ENCODE measurements at regions not wholly inside any gene's neighbourhood (a gene's known extent, or its start where the extent isn't known, plus 50 kb on each side); places are given as distances from the start of the nearest gene placed in this dataset.

DNA sequence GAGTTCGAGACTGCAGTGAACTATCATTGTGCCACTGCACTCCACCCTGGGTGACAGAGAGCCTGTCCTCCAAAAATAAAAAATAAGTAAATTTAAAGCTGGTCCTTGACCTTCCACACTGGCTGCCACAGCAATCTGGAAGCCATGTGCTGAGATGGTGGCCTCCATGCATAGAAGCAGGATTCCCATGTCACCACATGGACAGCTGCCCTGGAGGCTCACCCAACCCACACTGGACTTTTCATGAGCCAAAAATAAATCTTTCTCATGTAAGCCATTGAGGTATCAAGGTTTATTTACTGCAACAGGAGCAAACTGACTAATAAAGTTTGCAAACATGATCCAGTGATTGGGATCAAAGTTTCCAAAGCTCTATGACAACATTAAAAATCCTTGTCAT is 88.5 kb downstream of the SETD4 start:
- no peak overlapping the region for H3K4me2 ChIP-seq (ENCODE audit: low read depth, low read length)
- H3K9me2 ChIP-seq (replicated peaks; ENCODE audit: insufficient read depth, low read length) = no peaks in the 10 kb centered on the region
- H4K20me1 ChIP-seq (ENCODE audit: insufficient read depth, low read length) = no peaks in the 10 kb centered on the region
- no peak overlapping the region for H3K27ac ChIP-seq (ENCODE audit: low read length)
- no peaks in the 10 kb centered on the region for H3K27me3 ChIP-seq (replicated peaks; ENCODE audit: insufficient read depth, low read length)
- peaks cover 16% of the 10 kb centered on the region for H3F3A ChIP-seq (ENCODE audit: insufficient read depth, low read length)
- no peaks in the 10 kb centered on the region for H3K36me3 ChIP-seq (replicated peaks; ENCODE audit: insufficient read depth, low read length)
- peaks cover 24% of the 10 kb centered on the region for H3K4me1 ChIP-seq (ENCODE audit: low read length)
- H3K4me3 ChIP-seq (ENCODE audit: low read length) = no peak overlapping the region
- no peak for DNase-seq
- no peaks in the 10 kb centered on the region for H3K9me3 ChIP-seq (replicated peaks; ENCODE audit: insufficient read depth, low read length)
- no peak for TF ChIP-seq CTCF (IDR thresholded peaks at IDR 0.05; ENCODE audit: low read length)
- no peak for TF ChIP-seq EZH2 (optimal IDR thresholded peaks at IDR 0.05; ENCODE audit: low read depth, low read length)
- TF ChIP-seq EZH2phosphoT487 (IDR thresholded peaks at IDR 0.05; ENCODE audit: low read length) = no peak
- no peaks in the 10 kb centered on the region for H3K79me2 ChIP-seq (ENCODE audit: low read length)
- no peak overlapping the region for H3K9ac ChIP-seq (ENCODE audit: low read length)
- no peak overlapping the region for H2AFZ ChIP-seq (ENCODE audit: low read length)

GRCh38 chr21:35969281-35969680 is 91.0 kb downstream of the SETD4 start:
- no peaks in the 10 kb centered on the region for H3K9me2 ChIP-seq (replicated peaks; ENCODE audit: insufficient read depth, low read length)
- H2AFZ ChIP-seq (ENCODE audit: low read length) = 0 out of 2 replicates have a peak overlapping the region, but pooled peaks have one; percentile 4
- TF ChIP-seq EZH2 (optimal IDR thresholded peaks at IDR 0.05; ENCODE audit: low read depth, low read length) (no peak), EZH2phosphoT487 (IDR thresholded peaks at IDR 0.05; ENCODE audit: low read length) (no peak), CTCF (IDR thresholded peaks at IDR 0.05; ENCODE audit: low read length) (no peak)
- no peaks in the 10 kb centered on the region for H4K20me1 ChIP-seq (ENCODE audit: insufficient read depth, low read length)
- 0 out of 2 replicates have a peak overlapping the region, but pooled peaks have one; percentile 9 for H3K4me3 ChIP-seq (ENCODE audit: low read length)
- H3K9me3 ChIP-seq (replicated peaks; ENCODE audit: insufficient read depth, low read length) = no peaks in the 10 kb centered on the region
- peak overlapping the region; percentile 74; the same call in 1 of the 2 replicates for H3K27ac ChIP-seq (ENCODE audit: low read length)
- no peaks in the 10 kb centered on the region for H3K27me3 ChIP-seq (replicated peaks; ENCODE audit: insufficient read depth, low read length)
- peak overlapping the region; percentile 54 for H3K4me2 ChIP-seq (ENCODE audit: low read depth, low read length)
- H3K4me1 ChIP-seq (ENCODE audit: low read length) = peaks cover 24% of the 10 kb centered on the region
- H3F3A ChIP-seq (ENCODE audit: insufficient read depth, low read length) = peaks cover 16% of the 10 kb centered on the region
- no peaks in the 10 kb centered on the region for H3K79me2 ChIP-seq (ENCODE audit: low read length)
- no peak overlapping the region for H3K9ac ChIP-seq (ENCODE audit: low read length)
- H3K36me3 ChIP-seq (replicated peaks; ENCODE audit: insufficient read depth, low read length) = no peaks in the 10 kb centered on the region
- DNase-seq = peak; percentile 72

- no peak for TF ChIP-seq EZH2 (optimal IDR thresholded peaks at IDR 0.05; ENCODE audit: low read depth, low read length)
- Histone ChIP-seq H3K36me3 (replicated peaks; ENCODE audit: insufficient read depth, low read length) (no peaks in the 10 kb centered on the region), H3K4me3 (ENCODE audit: low read length) (no peak overlapping the region), H3K27ac (ENCODE audit: low read length) (peak overlapping the region; percentile 74), H3K79me2 (ENCODE audit: low read length) (no peaks in the 10 kb centered on the region), H3K4me1 (ENCODE audit: low read length) (peaks cover 24% of the 10 kb centered on the region), H3K4me2 (ENCODE audit: low read depth, low read length) (peak overlapping the region; percentile 54), H2AFZ (ENCODE audit: low read length) (no peak overlapping the region), H3K27me3 (replicated peaks; ENCODE audit: insufficient read depth, low read length) (no peaks in the 10 kb centered on the region), H3K9ac (ENCODE audit: low read length) (peak overlapping the region; percentile 4; the same call in 1 of the 2 replicates), H3K9me2 (replicated peaks; ENCODE audit: insufficient read depth, low read length) (no peaks in the 10 kb centered on the region), H3K9me3 (replicated peaks; ENCODE audit: insufficient read depth, low read length) (no peaks in the 10 kb centered on the region), H3F3A (ENCODE audit: insufficient read depth, low read length) (peaks cover 16% of the 10 kb centered on the region), H4K20me1 (ENCODE audit: insufficient read depth, low read length) (no peaks in the 10 kb centered on the region)
- peak; percentile 81 for DNase-seq
Measured at GRCh38 chr21:35968564-35968963, 91.8 kb downstream of the SETD4 start.

DNA sequence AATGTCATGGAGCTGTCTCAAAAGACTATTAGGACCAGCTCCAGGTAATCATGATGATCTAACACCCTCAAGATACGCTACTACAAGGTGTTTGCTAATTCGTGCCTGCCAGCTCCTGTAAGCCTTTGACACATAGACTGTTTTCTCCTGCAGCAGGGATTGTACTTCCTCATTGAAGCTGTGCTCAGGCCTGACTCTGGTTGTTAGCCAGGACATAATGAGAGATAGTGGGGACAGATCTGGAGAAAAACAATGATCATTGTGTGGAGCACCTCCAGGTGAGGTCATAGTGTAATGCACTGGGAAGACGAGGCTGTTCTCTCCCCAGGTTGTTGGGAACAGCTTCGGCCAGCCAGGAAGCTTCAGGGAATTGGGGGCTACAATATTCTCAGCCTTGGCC is 94.6 kb downstream of the SETD4 start:
- H3K4me3 ChIP-seq (ENCODE audit: low read length) = no peak overlapping the region
- no peaks in the 10 kb centered on the region for H3K36me3 ChIP-seq (replicated peaks; ENCODE audit: insufficient read depth, low read length)
- peaks cover 16% of the 10 kb centered on the region for H3F3A ChIP-seq (ENCODE audit: insufficient read depth, low read length)
- no peak for DNase-seq
- peaks cover 24% of the 10 kb centered on the region for H3K4me1 ChIP-seq (ENCODE audit: low read length)
- no peak overlapping the region for H3K27ac ChIP-seq (ENCODE audit: low read length)
- no peaks in the 10 kb centered on the region for H3K9me2 ChIP-seq (replicated peaks; ENCODE audit: insufficient read depth, low read length)
- H4K20me1 ChIP-seq (ENCODE audit: insufficient read depth, low read length) = no peaks in the 10 kb centered on the region
- H2AFZ ChIP-seq (ENCODE audit: low read length) = no peak overlapping the region
- H3K79me2 ChIP-seq (ENCODE audit: low read length) = no peaks in the 10 kb centered on the region
- no peak overlapping the region for H3K9ac ChIP-seq (ENCODE audit: low read length)
- no peaks in the 10 kb centered on the region for H3K27me3 ChIP-seq (replicated peaks; ENCODE audit: insufficient read depth, low read length)
- TF ChIP-seq EZH2 (optimal IDR thresholded peaks at IDR 0.05; ENCODE audit: low read depth, low read length) = no peak
- no peaks in the 10 kb centered on the region for H3K9me3 ChIP-seq (replicated peaks; ENCODE audit: insufficient read depth, low read length)
- no peak overlapping the region for H3K4me2 ChIP-seq (ENCODE audit: low read depth, low read length)
